Endodermal cell (in vitro differentiated cells): ENCODE measurements at regions not wholly inside any gene's neighbourhood (a gene's known extent, or its start where the extent isn't known, plus 50 kb on each side); places are given as distances from the start of the nearest gene placed in this dataset.

ENCODE experiments used
- DNase-seq: peaks from one replicate; pipeline ENCODE4 v3.0.0-alpha.2; 2017
- H3K27ac ChIP-seq: 2 replicates; pipeline ENCODE4 v1.5.1; 2013; ENCODE audit warnings: mild to moderate bottlenecking, low read depth, low read length, moderate library complexity
- H3K27me3 ChIP-seq: 2 replicates; pipeline ENCODE4 v1.6.1; 2013; ENCODE audit warnings: mild to moderate bottlenecking, low read length, moderate library complexity; ENCODE audit not compliant: insufficient read depth, control insufficient read depth, poor library complexity, severe bottlenecking
- H3K36me3 ChIP-seq: 2 replicates; pipeline ENCODE4 v1.7.0; 2013; ENCODE audit warnings: mild to moderate bottlenecking, low read length, moderate library complexity; ENCODE audit not compliant: control insufficient read depth, insufficient read depth
- H3K4me1 ChIP-seq: one replicate; pipeline ENCODE4 v1.7.0; 2013; ENCODE audit warnings: low read length; ENCODE audit not compliant: control insufficient read depth, insufficient read depth
- H3K4me3 ChIP-seq: 2 replicates; pipeline ENCODE4 v1.5.1; 2013; ENCODE audit warnings: mild to moderate bottlenecking, low read length, moderate library complexity
- H3K9ac ChIP-seq: 2 replicates; pipeline ENCODE4 v1.6.1; 2013; ENCODE audit warnings: mild to moderate bottlenecking, low read length, moderate library complexity; ENCODE audit not compliant: poor library complexity, severe bottlenecking; ENCODE audit errors: extremely low read depth
- H3K9me3 ChIP-seq: 2 replicates; pipeline ENCODE4 v1.6.1; 2013; ENCODE audit warnings: mild to moderate bottlenecking, low read length, moderate library complexity; ENCODE audit not compliant: control insufficient read depth
- H3K27ac Mint-ChIP-seq: 2 replicates; pipeline ENCODE4 v1.8.0; 2020; ENCODE audit warnings: mixed read lengths
- H3K27me3 Mint-ChIP-seq: 2 replicates; pipeline ENCODE4 v1.8.0; 2021; ENCODE audit warnings: mild to moderate bottlenecking, mixed read lengths; ENCODE audit not compliant: insufficient read depth
- H3K36me3 Mint-ChIP-seq: 2 replicates; pipeline ENCODE4 v1.8.0; 2020; ENCODE audit warnings: low read depth, mixed read lengths
- H3K4me1 Mint-ChIP-seq: 2 replicates; pipeline ENCODE4 v1.8.0; 2020; ENCODE audit warnings: mixed read lengths
- H3K4me3 Mint-ChIP-seq: 2 replicates; pipeline ENCODE4 v1.8.0; 2020; ENCODE audit warnings: mild to moderate bottlenecking, moderate library complexity, mixed read lengths
- H3K9me3 Mint-ChIP-seq: 2 replicates; pipeline ENCODE4 v1.8.0; 2020; ENCODE audit warnings: mild to moderate bottlenecking, mixed read lengths
- WGBS, 2 experiments: methylation state at CpG; one replicate each; pipeline versions ENCODE4 v1.1.5 to v1.1.7; 2013; ENCODE audit warnings: missing lambda C conversion rate in 2 of 2, mixed read lengths in 1 of 2; ENCODE audit not compliant: insufficient coverage in 1 of 2, insufficient read length in 1 of 2; 5-methylcytosine and 5-hydroxymethylcytosine counted together
- TF ChIP-seq, protein P1 (sequence below): fragments of 200-600 bp; sonication (generic); conservative IDR thresholded peaks from 2 replicates; pipeline ENCODE4 v1.5.0; 2021; ENCODE audit warnings: antibody characterized with exemption, mild to moderate bottlenecking

DNA sequence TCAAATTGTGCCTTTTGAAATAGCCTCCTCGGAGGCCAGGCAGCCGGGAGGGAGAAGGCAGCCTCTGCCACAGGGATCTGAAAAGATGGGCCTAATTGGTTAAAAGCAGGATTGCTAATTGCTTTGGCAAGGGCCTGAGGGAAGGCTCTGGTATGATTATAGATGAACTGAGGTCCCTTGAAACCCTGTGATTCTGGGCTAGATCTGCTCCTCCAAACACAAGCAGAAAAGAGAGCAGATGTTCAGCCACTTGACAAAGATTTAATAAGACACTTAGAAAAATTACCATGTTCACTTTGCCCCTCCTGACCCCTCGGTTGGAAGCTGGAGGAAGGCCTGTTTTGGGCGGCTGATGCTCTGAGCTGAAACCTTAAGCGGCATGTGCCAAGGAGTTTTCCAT lies 209.5 kb upstream of the MPHOSPH6 start:
- peaks cover 15% of the 10 kb centered on the region for H3K4me1 Mint-ChIP-seq
- WGBS, 2 experiments, result 91 to 95% methylated on average over 4 to 5 of the region's 5 CpGs

DNA sequence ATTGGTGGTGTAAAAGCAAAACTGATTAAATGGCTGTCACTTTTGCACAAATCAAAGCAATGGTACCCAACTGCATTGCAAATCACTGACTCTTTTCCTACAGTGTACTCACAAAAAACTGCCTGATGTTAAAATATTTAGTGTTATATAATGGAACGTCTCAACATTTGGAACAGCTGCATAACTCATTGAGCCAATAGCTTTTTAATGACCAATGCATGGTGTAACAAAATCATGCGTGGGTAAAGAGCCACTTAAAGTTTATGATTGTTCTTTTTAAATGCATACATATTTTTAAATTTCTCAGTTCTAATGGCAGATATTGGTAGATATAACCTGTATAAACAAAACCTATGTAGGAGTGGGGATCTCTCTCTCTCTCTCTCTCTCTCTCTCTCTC lies 204.0 kb upstream of the MPHOSPH6 start:
- Histone ChIP-seq H3K4me3 (no peak overlapping the region), H3K9ac (no peak overlapping the region), H3K27me3 (no peaks in the 10 kb centered on the region), H3K36me3 (no peaks in the 10 kb centered on the region), H3K4me1 (peaks cover 3% of the 10 kb centered on the region), H3K27ac (no peak overlapping the region), H3K9me3 (no peaks in the 10 kb centered on the region)
- peaks cover 21% of the 10 kb centered on the region for H3K27me3 Mint-ChIP-seq
- H3K27ac Mint-ChIP-seq, result no peak overlapping the region
- H3K36me3 Mint-ChIP-seq, result no peaks in the 10 kb centered on the region
- TF ChIP-seq, protein P1, sequence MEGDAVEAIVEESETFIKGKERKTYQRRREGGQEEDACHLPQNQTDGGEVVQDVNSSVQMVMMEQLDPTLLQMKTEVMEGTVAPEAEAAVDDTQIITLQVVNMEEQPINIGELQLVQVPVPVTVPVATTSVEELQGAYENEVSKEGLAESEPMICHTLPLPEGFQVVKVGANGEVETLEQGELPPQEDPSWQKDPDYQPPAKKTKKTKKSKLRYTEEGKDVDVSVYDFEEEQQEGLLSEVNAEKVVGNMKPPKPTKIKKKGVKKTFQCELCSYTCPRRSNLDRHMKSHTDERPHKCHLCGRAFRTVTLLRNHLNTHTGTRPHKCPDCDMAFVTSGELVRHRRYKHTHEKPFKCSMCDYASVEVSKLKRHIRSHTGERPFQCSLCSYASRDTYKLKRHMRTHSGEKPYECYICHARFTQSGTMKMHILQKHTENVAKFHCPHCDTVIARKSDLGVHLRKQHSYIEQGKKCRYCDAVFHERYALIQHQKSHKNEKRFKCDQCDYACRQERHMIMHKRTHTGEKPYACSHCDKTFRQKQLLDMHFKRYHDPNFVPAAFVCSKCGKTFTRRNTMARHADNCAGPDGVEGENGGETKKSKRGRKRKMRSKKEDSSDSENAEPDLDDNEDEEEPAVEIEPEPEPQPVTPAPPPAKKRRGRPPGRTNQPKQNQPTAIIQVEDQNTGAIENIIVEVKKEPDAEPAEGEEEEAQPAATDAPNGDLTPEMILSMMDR, result no peak
- H3K9me3 Mint-ChIP-seq, result no peaks in the 10 kb centered on the region
- H3K4me3 Mint-ChIP-seq, result no peak overlapping the region
- WGBS, 2 experiments, result 86 to 100% methylated on average over 1 to 2 of the region's 2 CpGs
- DNase-seq, result no peak
- no peaks in the 10 kb centered on the region for H3K4me1 Mint-ChIP-seq

More for the DNA sequence above, 209.5 kb upstream of the MPHOSPH6 start:
- peaks cover 7% of the 10 kb centered on the region for H3K9me3 ChIP-seq
- no peak for DNase-seq
- TF ChIP-seq, protein P1, result no peak
- Mint-ChIP-seq H3K27me3 (peaks cover 11% of the 10 kb centered on the region), H3K36me3 (no peaks in the 10 kb centered on the region), H3K27ac (no peak overlapping the region), H3K9me3 (peaks cover 2% of the 10 kb centered on the region), H3K4me3 (no peak overlapping the region)
- no peaks in the 10 kb centered on the region for H3K4me1 ChIP-seq
- H3K27me3 ChIP-seq, result no peaks in the 10 kb centered on the region
- no peak overlapping the region for H3K9ac ChIP-seq
- H3K4me3 ChIP-seq, result no peak overlapping the region
- H3K36me3 ChIP-seq, result no peaks in the 10 kb centered on the region
- no peak overlapping the region for H3K27ac ChIP-seq

DNA sequence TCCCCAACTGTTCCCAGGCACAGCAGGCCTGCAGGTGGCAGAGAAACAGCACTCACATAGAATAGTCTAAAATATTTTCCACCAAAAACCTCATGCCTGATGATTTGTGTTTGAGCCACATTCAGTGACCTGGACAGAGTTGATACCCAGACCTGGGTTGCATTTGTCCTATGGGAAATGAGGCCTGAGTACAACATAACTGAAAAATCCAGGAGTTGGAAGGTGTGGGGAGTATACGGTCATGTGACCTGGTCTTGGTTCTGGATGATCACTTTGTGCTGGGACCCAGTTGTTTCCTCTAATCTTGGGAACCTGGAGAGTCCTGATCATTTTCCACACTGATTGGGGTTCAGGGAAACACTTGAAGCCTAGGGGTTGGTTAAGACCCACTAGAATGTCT lies 200.3 kb upstream of the MPHOSPH6 start:
- Mint-ChIP-seq H3K27me3 (peaks cover 23% of the 10 kb centered on the region), H3K27ac (no peak overlapping the region), H3K4me3 (no peak overlapping the region), H3K36me3 (no peaks in the 10 kb centered on the region), H3K9me3 (no peaks in the 10 kb centered on the region), H3K4me1 (peaks cover 2% of the 10 kb centered on the region)
- H3K4me1 ChIP-seq, result peaks cover 3% of the 10 kb centered on the region
- H3K4me3 ChIP-seq, result no peak overlapping the region
- no peak overlapping the region for H3K9ac ChIP-seq
- no peaks in the 10 kb centered on the region for H3K36me3 ChIP-seq
- TF ChIP-seq, protein P1, result no peak
- no peak overlapping the region for H3K27ac ChIP-seq
- 100% methylated on average over 1 of the region's 1 CpG for WGBS, 2 experiments
- DNase-seq, result no peak
- H3K27me3 ChIP-seq, result peaks cover 8% of the 10 kb centered on the region
- no peaks in the 10 kb centered on the region for H3K9me3 ChIP-seq
